ENCODE measurements at regions not wholly inside any gene's neighbourhood (a gene's known extent, or its start where the extent isn't known, plus 50 kb on each side); places are given as distances from the start of the nearest gene placed in this dataset.
"Not testable (repeated sequence)": the region's sequence is repeated elsewhere in the genome, so short reads cannot be mapped to it uniquely, and the experiment has no call there.

DNA sequence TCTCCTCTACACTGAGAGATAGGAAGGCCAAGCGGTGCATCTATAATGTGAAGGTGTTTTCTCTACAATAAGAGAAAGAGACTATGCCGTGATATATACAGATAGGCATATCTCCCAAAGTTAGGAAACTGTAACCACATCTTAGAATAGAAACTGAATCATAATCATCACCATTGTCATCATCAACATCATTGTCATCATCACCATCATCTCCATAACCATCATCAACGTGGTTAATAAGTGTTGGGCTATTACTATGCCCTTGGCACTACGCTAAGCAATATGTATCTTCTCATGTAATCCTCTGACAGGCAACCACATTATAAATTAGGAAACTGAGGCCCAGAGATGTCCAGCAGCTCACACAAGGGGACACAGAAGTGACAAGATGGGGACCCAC, 369.9 kb downstream of the ANAPC1 start:
- DNase-seq: not testable (repeated sequence)

- not testable (repeated sequence) for DNase-seq
Observed at GRCh38 chr2:111517050-111517720, 366.8 kb downstream of the ANAPC1 start.

DNA sequence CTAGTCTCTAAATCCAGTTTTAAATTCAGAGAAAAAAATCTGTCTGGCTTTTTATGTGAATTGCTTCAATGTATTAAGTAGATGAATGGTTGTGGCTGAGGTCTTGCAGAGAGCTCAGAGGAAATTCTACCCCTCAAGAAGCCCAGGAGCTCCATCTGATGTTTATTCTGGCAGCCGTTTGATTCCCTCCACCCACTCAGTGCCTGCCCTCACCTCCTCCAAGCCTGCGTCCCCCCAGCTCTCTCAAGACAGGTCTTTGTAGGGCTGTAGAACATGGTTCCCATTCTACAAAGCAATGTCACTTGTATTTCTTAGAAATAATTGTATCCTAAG, 366.3 kb downstream of the ANAPC1 start:
- DNase-seq: not testable (repeated sequence)

DNA sequence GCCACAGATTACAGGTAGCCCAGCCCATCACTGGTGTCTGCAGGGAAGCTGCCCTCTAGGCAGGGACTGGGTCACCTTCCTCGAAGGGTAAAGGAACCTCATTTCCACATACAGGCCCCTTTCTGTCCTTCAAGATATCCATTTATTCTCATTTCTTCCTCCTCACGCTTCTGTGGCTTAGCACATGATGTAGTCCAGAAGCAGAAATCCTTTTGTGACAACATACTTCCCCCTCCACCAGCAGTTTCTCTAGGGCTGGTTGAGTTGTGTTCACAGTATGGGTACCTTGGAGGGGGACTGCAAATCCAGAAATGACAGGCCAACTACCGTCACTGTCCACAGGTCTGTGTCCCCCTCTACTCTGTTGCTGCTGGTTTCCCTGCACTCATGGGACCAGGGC, 364.9 kb downstream of the ANAPC1 start:
- no peak for DNase-seq

DNA sequence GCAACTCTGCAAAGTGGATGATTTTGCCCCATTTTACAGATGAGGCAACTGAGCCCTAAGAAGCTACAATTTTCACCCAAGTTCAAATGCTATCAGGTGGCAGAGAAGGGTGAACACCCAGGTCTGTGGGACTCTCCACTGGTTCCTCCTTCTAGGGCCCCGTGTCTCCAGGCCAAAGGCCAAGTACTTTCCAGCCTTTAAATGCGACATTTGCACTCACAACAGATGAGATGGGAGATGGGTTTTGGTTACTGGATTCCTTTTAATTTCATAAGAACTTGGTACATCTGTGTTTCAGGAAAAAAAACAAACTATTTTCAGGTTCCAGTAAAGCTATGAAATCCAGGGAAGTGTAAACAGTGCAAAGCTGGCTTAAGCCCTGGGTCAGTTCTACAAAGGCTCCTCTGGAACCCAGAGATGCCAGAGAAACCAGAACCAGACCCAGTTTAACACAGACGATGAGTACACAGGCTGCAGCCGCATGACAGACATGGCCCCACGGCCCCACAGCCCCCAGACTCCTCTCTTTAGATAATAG, 361.7 kb downstream of the ANAPC1 start:
- DNase-seq: no peak

DNA sequence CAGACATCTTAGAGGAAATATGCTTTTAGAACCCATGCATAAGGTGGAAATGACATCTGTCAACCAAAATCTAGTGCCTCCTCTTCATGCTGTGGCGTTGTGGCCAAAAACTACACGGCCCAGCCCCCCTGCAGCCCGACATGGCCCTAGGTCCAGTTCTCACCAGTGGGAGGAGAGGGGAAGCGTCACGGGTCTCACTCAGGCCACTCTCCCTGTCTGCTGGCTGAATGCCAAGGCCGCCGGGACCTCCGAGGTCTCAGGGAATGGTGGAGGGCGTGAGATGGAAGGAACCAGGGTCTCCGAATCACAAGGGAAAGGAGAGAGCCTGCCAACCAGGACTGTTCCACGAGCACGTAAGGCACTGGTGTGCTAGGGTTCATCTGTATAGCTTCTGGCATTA, 361.0 kb downstream of the ANAPC1 start:
- DNase-seq: no peak

DNA sequence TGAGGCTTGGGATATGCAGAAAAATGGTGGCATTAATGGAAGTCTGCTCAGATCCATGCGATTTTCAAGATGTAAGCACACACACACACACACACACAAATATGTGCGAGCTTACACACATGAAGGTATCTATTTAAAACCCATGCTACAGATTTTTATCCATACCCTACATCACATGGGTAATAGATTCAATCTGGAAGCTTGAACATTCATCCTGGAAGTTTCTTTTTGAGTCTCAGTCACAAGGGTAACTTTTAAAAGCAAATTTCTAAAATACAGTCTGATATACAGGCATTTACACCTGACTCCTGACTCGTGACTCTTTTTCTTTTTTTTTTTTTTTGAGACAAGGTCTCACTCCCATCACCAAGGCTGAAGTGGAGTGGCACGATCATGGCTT, 359.0 kb downstream of the ANAPC1 start:
- DNase-seq: peak; percentile 78

DNA sequence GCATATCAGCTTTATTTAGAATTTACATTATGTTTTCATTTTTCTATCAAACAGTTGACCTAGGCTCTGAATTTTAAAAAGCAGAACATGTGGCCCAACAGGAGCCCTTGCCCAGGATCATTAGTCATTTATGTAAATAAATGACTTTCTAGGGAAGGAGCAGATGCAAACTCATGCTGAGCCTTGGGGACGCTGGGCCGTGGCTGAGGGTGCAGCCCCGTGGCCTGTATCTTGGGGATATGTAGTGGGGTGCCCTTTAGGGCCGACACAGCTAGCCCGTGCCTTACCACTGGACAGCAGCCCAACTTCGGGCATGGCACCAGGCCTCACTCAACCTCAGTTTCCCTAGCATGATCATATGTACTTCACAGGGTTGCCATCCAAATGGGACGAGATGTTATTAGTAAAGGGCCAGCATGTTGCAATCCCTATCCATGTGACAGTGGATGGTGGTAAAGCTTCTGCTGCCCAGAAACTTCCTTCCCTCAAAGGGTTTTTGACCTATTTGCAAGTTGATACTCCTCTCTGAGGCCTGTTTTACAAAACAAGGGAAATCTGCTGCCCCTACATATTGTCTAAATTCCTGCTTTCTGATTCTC, 357.9 kb downstream of the ANAPC1 start:
- not testable (repeated sequence) for DNase-seq

- not testable (repeated sequence) for DNase-seq
Observed at GRCh38 chr2:111527707-111528400, 356.1 kb downstream of the ANAPC1 start.

GRCh38 chr2:111529022-111529421, 355.0 kb downstream of the ANAPC1 start:
- not testable (repeated sequence) for DNase-seq

- peak; percentile 63 for DNase-seq
Observed at GRCh38 chr2:111530239-111530965, 353.6 kb downstream of the ANAPC1 start.

DNA sequence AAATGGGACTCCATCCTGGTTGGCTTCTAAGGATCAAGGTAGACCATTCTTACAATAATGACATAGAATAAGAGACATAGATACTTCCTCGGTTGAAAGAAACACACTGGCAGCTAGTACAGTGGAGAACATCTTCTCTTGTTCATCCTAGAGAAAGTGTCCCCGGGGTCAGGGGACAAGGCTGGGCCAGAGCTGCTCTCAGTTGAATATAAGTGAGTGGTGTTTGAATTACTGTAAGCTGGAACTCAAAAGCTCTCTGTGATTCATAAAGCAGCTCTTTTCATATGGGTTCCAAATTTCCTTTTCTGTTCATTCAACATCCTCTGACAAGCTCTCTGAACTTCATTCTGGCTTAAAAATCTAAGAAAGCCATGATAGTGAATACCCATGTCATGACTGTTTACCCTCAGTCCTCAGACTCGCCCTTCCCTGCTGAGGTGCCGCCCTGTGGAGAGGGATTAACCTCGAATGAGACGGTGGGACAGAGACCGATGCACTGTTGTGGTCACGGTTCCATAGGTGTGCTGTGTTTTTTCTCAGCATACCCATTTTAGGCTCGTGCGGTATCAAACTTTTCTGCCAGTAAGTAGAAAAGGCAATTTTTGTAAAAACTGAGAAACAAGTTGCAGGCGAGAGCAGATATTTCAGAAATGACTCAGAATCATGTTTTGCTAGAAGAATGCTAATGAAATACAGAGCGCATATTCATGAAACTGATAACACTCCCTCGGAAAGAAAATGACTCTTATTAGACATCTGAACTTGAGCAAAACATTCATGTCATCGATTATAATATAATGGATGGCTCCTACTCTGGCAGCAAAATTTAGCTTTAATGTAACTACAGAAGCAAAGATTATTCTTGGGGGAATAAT, 351.1 kb downstream of the ANAPC1 start:
- DNase-seq: peak; percentile 79

- peak; percentile 45 for DNase-seq
Observed at GRCh38 chr2:111533557-111534247, 350.3 kb downstream of the ANAPC1 start.

- no peak for DNase-seq
Observed at GRCh38 chr2:111534910-111535352, 349.1 kb downstream of the ANAPC1 start.

GRCh38 chr2:111535404-111535803, 348.6 kb downstream of the ANAPC1 start:
- no peak for DNase-seq

DNA sequence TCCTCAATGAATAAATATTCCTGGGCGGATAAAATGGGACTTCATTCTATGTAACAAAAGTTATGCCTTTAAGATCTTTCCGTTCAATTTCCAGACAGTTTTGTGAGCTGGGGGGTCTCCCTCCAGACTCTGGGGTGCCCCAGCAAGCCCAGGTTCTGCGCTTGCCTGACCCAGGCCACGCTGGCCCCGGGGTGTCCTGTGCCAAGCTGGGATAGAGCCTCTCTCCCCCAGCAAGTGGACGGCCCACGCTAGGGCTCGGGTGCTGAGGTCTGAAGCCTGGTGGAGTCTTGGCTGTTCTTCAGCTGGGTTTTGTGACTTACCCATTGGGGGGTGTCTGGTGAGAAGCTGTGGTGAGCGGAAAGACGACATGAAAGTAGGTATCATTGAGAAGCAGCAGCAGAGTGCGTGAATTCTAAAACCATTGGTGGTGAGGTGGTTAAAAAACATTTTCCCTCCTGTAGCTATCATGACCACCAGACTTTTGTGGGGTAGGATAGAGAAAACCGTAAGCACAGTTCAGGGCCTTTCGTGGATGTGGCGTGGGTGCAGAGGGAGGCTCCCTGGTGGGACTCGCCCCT, 346.8 kb downstream of the ANAPC1 start:
- DNase-seq: no peak

- not testable (repeated sequence) for DNase-seq
Observed at GRCh38 chr2:111539991-111540390, 344.0 kb downstream of the ANAPC1 start.

DNA sequence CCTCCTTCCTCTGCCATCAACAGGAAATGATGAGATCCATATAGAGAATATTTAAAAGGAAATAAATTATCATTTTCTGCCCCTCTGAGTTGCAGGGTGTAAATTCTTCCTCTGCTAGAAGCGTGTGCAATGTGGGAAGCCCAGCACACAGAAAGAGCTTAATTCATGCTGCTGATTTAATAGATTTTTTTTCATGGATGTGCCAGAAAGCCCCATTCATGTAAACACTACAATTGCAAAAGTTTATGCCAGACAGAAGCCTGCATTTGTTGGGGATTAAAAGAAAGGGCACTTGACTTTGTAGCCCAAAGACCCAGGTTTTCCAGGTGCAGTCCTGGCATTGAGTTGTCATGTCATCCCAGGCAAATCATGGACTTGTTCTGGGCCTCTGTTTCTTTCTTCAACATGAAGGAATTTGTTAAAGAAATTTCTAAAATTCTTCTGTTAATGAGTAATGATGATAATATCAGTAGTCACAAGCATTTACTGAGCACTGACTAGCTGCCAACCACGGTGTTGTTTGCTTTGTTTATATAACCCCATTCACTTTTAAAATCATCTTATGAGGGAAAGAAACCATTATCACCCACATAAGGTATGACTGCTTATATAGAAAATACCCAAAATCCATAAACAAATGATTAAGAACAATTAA, 341.7 kb downstream of the ANAPC1 start:
- DNase-seq: not testable (repeated sequence)

DNA sequence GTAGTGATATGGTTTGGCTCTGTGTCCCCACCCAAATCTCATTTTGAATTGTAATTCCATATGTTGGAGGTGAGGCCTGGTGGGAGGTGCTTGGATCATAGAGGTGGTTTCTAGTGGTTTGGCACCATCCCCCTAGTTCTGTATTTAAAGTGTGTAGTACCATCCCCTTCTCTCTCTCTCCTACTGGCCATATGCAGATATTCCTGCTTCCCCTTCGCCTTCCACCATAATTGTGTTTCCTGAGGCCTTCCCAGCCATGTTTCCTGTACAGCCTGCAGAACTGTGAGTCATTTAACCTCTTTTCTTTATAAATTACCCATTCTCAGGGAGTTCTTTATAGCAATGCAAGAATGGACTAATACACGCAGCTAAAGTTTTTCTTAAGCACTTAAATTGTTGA, 340.0 kb downstream of the ANAPC1 start:
- DNase-seq: not testable (repeated sequence)

GRCh38 chr2:111545723-111546431, 338.1 kb downstream of the ANAPC1 start:
- DNase-seq: not testable (repeated sequence)

Measured in activated CD4-positive, alpha-beta T cell treated with anti-CD3 and anti-CD28 coated beads, Interleukin-10, Interleukin-2, amounts not matched to agents 100 ng/mL and 50 ng/mL, durations not matched to agents 16 hours and 8 hours (primary cell).